ENCODE measurements at regions not wholly inside any gene's neighbourhood (a gene's known extent, or its start where the extent isn't known, plus 50 kb on each side); places are given as distances from the start of the nearest gene placed in this dataset.

DNA sequence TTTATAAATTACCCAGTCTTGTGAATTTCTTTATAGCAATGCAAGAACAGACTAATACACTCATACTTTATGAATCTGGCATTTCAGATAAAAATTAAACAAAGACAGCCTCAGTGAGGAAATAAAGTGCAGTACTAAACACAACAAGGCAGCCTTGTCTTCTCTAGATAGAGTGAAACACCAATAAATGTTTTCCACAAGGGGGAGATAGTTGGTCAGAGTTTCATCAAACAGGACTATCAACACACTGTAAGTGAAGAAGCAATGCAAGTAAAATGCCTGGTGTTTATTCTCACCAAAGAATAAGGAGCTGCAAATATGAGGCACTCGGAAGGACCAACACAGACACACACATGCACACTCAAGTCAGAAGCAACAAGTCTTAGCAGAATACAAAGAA lies 62.8 kb downstream of the FAM9B start:
- DNase-seq, result no peak

DNA sequence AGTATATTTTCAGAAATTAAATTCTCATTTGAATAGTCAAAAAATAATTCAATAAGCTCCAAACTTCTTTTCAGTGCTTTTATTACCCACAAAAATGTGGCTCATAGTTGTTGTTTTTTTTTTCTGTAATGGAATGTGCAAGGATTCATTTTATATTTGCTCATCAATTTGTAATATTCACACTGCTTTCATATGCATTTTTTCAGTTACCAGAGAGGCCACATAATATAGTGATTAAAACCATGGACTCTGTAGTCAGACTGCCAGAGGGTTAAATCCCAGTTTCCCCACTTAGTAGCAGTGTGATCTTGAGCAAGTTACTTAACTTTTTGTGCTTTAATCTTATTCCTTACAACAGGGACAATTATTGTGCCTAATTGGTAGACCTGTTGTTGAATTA lies 64.5 kb downstream of the FAM9B start:
- no peak for DNase-seq

DNA sequence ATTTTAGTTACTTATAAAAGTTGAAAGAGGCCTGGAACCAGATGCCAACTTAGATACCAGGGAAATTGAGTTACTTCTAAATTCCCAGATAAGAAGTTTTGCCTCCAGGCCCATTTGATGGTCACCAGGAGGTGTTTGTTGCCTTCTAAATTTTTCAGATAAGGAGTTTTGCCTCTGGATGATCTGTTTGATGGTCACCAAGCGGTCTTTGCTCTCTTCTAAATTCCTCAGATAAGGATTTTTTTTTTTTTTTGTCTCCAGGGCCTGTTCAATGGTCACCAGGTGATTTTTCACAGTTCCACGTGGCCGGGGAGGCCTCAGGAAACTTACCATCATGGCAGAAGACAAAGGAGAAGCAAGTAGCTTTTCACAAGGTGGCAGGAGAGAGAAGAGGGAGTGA lies 66.5 kb downstream of the FAM9B start:
- DNase-seq, result no peak

DNA sequence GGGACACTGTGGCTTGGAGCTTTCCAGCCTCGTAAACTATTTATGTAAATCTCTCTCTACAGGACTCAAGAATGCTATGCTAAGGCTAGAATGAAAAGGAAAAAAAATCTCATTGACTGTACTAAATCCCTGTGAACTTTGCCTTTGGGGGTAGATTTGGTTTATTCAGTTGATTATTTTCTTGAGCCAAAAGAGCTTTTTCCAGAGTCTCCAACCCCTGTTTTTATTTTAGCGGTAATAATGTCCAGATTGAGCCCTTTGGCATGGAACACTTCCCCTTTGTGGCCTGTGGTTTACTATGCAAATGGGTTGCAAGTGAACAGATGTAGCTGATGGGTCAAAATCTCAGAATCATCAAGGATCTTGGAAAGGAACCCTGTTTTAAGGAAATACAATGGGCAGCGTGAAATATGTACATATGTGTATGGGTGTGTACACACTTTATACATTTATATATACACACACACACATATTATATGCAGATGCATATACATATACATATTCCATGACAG lies 72.9 kb downstream of the FAM9B start:
- DNase-seq, result no peak

DNA sequence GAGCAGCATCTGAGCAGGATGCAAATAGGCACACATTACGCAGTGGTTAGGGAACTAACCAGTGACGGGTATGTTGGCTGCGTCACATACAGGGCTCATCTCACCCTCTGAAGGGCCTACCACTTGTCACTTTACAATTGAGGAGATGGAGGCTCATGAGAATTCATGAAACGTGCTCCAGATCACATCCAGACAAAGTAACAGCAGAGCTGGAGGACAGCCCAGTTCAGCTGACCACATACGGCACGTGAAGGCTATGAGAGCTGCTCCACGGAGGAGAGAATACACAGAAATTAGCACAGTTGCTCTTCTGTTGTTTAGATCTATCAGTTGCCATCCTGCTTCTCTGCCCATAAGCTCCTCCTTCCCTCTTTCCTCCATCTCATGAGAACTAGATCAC lies 78.4 kb downstream of the FAM9B start:
- no peak for DNase-seq

DNA sequence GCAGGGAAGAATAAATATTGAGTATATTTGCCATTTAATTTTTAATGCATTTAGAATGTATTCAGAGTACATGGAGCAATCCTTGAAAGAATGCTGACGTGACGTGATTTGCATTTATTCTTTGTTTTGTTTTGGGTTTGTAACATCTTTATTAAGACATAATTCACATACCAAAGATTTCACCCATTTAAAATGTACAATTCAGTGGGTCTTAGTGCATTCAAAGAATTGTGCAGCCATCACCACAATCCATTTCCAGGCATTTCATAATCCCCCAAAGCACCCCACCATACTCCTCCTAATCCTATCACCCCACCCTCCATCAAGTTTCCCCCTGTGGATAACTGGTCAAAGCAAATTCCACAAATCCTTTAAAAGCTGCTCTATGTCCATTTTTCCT lies 87.4 kb downstream of the FAM9B start:
- DNase-seq, result no peak

DNA sequence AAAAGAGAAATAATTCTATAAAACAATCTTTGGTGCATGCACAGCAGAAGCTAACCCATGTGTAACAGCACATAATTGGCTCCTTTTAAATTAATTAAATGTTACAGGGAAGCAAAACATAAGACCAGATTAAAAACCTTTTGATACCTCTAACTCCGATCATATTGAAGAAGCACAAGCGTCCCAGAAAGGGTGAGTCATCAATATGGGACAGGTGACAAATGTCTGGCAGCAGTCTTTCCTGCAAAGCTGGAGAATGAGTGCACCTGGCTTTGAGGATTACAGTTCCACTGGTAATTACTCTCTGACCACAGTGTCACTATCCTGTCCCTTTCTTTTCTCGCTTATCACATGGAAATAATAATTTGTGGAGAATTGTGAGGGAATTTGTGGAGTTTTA lies 94.6 kb downstream of the FAM9B start:
- peak; percentile 2 for DNase-seq

DNA sequence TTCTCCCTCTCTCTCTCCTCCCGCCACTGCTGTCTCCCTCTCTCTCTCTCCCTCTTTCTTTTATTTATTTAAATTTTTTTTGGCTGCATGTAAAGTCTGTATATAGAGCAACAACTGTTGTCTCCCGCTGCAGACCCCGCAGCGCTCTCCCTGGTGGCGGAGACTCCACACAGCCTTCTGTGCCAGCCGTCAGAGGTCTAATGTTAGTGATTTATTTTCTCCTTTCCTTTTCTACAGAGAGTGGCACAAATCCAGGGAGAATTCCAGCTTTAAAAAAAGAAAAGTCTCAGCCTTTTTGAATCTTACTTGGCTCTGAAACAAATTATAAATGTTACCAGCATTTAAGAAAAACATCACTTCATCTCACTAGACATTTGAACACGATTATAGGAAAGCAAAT lies 106.2 kb downstream of the FAM9B start:
- DNase-seq, result no peak

DNA sequence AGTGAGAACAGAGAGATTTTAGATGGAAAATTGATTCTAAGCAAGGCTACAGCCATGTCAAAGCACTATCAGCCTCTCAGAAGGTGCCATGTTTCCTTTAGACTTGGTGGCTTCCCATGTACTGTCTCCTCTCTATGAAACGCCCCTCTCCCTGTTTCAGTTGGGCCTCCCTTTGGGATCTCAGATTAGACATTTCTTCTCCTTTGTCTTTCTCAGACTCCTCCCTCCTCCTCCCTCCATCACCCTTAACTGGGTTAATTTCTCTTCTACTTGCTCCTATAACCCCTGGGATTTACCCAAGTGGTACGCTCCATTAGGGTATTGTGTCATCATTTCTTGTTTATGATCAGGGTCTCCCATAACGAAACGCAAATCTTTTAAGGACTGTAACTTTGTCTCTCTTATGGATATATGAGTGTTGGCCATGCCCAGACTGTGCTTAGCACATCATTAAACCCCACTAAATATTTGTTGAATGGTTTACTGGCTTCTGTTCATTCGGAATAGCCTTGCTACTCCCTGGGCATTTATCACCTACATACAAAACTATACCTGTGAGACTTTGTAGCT lies 106.8 kb downstream of the FAM9B start:
- no peak for DNase-seq

DNA sequence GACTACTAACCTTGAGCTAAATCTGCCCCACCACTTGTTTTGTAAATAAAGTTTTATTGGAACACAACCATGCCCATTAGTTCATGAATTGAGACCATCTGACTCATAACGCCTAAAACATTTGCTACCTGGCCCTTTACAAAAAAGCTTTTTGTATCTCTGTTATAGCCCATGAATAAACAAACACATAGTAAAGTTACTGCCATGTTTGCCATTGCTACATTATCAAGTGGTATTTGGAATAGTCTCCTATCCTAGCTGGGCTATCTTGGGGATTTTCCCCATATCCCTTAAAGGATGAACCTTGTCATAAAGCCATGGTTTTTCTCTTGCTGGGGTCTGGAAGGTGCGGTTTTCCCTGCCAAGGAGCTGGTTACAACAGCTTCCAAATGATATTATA lies 112.3 kb downstream of the FAM9B start:
- no peak for DNase-seq

DNA sequence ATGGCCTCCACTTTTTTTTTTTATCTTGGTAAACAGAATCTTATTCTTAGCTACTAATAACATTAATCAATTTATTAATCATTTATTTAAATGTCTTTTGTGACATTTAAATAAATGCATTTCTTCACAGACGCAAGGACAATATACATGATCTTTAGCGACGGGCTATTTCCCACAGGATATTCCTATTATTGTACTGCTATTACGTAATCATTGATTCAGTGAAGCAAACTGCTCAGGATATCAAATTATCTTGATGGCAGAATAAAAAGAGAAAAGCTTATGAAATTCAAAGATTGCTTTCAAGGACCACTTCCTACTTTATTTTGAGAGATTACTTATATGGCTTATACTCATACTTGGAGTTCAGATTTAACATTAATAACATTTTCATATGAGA lies 114.1 kb downstream of the FAM9B start:
- DNase-seq, result no peak

DNA sequence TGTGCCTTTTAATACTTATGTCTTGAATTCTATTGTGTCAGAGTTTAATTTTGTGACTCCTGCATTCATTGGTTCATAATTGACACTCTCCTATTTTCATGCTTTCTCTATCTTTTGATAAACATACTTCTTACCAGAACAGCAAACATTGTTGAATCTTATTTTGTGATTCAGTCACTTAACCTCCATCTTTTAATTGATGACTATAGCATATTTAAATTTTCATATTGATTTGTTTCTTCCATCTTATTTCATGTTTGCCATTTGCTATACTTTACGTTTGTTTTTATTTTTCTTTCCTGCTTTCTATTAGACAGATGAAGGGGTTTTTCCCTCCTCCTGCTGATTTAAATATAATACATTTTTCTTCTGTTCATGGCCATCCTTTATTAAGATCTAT lies 115.5 kb upstream of the FAM9A start:
- no peak for DNase-seq

DNA sequence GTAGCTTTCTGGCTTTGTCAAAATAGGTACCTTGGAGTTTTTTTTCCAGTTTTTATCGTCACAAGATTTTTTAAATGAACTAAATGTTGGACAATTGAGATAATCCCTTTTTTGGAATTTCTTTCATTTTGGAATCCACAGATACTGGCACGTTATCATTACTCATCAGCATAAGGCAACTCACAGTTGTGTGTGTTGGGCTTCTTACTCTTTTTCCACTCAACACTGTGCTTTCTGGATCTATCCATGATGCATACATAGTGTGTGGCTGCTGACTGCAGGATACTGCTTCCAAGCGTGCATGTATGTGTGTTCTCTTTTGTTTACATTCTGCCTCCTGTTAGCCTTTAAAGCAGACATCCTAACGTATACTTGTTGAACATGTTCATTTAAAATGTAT lies 113.5 kb upstream of the FAM9A start:
- DNase-seq, result no peak

DNA sequence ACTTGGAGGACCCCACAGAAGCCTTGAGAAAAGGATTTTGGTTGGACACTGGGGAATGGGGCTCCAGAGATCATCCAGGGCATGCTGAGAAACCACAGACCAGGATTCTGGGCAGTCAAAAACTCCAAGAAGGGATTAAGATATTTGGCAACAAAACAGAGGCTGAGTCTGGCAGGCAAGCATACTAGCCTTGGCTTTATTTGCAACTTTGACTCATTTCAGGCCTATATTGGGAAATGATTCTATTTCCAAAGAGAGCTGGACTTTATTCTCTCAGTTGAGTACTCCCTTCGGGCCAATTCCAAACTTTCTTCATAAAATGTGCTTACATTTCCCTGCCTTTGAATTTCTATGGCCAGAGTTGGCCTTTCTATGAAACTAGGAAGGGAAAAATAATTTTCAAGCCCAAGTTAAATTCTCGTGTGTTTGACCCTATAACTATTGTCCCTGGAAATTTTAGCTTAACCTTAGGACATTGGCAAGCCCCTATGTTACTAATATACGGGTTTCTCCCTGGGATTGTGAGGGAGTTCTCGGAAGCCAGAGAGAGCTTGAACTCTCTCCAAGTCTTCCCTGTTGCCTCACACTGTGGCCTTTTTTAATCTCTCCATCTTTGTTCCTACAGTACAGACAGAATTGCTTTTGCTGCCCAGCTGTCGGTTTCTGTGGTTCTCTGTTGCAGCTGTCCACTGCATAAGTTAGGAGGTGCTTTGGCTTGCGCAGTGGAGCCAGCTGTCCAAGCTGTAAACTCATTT lies 112.6 kb upstream of the FAM9A start:
- DNase-seq, result no peak

DNA sequence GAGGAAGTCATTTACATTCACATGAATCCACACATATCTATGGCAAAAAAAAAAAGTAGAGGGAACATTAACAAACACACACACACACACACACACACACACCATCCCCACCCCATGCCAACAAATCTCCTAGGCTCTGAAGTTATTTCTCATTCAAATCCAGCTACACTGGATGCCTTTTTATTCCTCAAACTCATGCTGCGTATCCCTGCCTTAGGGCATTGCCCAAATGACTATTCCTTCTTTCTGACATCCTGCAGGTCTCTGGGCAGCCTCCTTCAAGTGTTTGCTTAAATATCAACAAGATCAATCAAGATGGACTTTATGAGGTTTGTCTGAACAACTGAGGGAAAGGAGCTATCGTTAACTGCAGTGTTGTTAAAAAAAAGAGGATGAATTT lies 106.5 kb upstream of the FAM9A start:
- DNase-seq, result no peak

DNA sequence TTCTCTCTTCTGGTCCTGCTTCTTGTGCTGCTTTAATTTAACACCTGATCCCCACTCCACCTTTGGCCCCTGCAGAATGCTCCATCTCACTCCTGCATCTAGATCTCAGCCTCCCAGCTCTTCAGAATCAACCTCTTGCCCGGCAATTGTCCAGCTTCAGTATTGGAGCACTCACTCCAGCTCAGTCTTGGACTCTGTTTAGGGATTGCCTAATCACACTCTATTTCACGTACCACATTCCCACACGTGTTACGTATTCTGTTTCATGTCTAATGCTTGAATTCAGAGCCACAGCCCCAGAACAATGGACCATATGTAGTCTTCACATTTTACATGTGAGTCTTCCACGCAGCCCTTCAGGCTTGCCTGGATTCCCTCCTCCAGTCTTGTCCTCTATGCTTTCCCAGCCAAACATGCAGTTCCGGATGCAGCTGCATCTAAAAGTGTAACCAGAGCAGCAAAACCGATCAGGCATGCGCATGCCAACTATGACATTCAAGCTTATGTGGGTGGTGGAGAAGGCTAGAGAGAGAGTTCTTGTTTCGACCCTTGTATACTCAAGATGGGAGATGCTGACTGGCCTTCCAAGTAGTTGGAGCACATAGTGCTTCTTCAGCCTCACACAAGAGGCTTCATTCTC lies 105.2 kb upstream of the FAM9A start:
- DNase-seq, result no peak

DNA sequence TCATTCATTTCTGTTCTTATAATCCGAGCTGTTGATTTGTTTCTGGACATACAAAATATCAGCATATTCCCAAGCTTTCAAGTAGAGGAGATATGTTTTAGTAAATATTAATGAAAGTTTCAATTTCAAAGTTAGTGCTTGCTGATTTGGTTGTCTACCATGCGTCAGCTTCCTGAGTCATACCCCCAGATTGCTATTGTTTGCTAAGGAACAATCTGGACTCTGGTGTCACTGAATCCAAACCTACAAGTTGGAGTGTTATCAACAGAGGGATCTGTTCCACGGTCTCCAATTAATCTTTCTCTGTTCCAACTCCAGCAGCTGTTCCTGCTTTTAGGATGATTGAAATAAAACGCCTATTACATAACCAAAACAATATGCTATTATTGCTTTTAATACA lies 96.1 kb upstream of the FAM9A start:
- no peak for DNase-seq

DNA sequence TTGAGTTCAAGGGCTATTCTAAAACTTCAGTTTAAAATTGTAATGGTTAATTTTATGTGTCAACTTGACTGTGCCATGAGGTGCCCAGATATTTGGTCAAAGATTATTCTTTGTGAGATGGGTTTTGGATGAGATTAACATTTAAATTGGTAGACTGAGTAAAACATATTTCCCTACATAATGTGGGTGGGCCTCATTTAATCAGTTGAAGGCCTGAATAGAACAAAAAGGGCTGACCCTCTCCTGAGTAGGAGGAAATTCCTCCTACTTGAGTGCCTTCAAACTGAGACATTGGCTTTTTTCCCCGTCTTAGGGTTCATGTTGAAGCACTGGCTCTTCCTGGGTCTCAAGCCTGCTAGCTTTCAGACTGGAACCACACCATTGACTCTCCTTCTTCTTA lies 89.6 kb upstream of the FAM9A start:
- DNase-seq, result no peak

DNA sequence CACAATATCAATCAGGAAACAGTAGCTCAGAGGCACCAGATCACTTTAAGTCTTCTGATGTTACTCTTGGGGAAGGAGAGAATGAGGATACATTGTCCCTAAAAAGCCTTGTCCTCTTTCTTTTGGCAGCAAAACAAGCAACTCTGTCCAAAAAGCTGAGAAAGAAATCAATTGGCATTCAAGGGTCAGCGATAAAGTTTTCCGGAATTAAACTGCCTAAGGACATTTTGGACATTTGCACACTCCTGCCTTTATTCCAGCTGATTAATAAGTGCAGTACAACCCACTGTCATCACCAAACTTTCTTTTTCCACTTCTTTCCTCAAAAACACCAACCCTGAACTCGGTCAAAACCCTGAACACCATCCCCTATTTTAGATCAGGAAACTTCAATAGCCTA lies 85.8 kb upstream of the FAM9A start:
- no peak for DNase-seq

DNA sequence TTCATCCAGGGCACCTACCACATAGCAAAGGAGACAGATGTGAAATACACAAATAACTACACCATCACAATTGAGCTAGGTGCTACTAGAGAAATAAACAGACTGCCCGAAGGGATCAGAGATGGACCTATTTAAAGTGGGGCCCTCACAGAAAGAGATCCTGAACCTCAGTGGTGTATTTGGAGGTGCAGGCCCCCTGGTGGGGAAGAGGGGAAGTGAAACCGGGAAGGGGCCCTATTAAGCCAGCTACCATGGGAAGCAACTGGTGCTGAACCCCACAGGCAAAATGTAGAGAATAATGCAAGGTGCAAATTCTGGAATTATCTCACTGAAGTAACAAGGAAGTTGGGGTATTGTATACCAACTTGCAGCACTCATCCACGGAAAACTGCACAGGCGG lies 78.6 kb upstream of the FAM9A start:
- no peak for DNase-seq

DNA sequence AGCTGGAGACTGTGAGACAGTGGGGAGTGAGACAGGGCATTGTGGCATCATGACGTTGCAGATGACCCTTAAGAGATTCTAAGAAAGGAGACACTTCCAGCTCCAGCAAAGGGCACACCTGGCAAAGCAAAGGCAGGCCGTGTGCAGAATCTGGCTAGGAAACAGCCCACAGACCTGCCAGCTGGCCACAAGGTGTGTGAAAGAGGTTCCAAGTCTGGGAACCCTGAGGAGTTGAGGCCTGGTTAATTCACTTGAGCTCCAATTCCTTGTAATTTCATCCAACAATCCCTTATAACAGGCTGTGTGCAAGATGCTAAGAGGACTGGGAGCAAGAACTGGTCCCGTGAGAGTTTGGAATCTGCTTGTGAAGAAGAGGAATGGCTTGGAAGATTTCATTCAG lies 72.8 kb upstream of the FAM9A start:
- DNase-seq, result no peak

DNA sequence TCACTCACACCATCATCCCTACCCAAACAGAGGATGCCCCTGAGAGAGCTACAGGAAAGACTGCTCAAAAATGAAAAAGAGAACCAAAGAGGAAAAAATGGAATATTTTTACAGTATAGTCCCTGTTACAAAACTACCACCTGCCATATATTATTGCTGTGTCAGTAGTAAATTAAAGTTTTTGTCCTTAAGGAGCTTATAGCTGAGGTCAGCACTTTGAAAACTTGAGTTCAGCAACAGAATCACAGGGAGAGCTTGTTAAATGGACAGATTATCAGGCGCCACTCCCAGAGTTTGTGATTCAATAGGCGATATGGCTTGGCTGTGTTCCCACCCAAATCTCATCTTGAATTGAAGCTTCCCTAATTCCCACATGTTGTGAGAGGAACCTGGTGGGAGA lies 71.9 kb upstream of the FAM9A start:
- DNase-seq, result no peak

DNA sequence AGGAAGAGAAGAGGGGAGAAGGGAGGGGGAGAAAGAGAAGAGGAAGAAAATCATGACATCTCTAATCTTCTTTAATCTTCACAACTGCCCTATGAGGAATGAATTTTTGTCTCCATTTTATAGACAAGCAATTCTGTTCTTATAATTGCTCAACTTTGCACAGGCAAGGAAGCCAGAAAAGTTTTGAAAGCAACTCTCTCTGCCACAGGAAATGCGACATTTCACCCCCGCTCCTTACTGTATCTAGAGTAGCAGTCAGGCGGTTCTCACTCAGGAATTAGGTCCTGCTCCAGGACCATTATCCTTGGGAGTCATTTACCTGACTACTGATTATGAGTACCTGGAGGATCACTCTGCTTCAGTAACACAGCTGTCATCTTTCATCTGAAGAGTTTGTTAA lies 69.2 kb upstream of the FAM9A start:
- no peak for DNase-seq

DNA sequence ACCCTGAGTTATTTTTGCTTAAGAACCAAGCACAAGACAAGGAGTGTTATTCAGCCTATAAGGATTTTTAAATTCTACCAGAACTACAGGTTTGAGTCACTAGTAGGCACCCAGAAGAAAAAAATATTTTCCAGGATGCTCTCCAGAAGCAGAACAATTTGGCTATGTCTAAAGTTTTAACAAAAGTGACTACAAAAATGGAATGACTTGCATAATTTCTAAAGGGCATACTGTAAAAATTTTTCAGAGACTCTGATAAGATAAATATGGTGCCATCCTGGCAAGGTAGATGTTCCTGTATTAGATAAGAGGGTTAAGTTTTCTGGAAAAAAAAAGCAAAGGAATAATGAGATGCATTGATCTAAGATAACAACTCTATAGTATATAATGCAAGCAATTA lies 68.6 kb upstream of the FAM9A start:
- no peak for DNase-seq

DNA sequence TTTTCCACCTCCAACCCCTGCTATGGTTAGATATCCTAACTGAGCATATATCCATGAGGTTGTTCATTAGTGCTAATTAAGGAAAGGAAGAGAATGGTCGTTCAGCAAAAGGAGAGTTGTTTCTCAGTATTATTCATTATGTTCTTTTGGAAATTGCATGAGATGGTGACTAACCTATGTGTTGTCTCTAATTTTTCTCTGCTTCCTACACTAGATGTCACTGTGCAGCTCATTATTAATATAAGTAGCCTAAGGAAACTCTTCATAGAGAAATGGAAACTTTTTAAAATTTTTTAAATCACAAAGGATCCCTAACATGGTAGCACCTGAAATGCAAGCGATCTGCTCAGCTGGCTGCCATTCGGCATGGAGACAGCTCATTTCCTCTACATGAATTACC lies 67.7 kb upstream of the FAM9A start:
- no peak for DNase-seq

Data from NCI-H1436 treated with DMSO at 0.1 percent for 48 hours (cell line).